Activated B cell treated with CpG ODN at 0.5 μM for 24 hours (primary cell): ENCODE measurements at regions not wholly inside any gene's neighbourhood (a gene's known extent, or its start where the extent isn't known, plus 50 kb on each side); places are given as distances from the start of the nearest gene placed in this dataset.

ENCODE experiments used
- ATAC-seq: fragments of 200-7000 bp; cut with Tn5 transposase; one replicate; pipeline ENCODE4 v1.10.0; 2021; ENCODE audit warnings: low read depth, mild to moderate bottlenecking, moderate library complexity
- CTCF ChIA-PET: fragments of 350-600 bp; sonication (Branson Sonifier 250); formaldehyde crosslinking; loops from one replicate; lab custom pipeline; 2021; ENCODE audit warnings: antibody characterized with exemption; lab: Charles Lee
- POLR2A ChIA-PET: fragments of 350-600 bp; sonication (Branson Sonifier 250); formaldehyde crosslinking; loops from one replicate; lab custom pipeline; 2021; ENCODE audit warnings: antibody characterized with exemption; lab: Charles Lee
- DNase-seq: peaks from one replicate; pipeline ENCODE4 v3.0.0; 2022
- H3K27ac Mint-ChIP-seq: one replicate; pipeline ENCODE4 v1.8.0; 2020; ENCODE audit warnings: mixed read lengths
- H3K27me3 Mint-ChIP-seq: one replicate; pipeline ENCODE4 v1.8.0; 2021; ENCODE audit warnings: mixed read lengths
- H3K36me3 Mint-ChIP-seq: one replicate; pipeline ENCODE4 v1.8.0; 2021; ENCODE audit warnings: low read depth, mixed read lengths
- H3K4me1 Mint-ChIP-seq: one replicate; pipeline ENCODE4 v1.8.0; 2021; ENCODE audit warnings: mixed read lengths
- H3K4me3 Mint-ChIP-seq: one replicate; pipeline ENCODE4 v1.8.0; 2020; ENCODE audit warnings: mild to moderate bottlenecking, mixed read lengths
- H3K9me3 Mint-ChIP-seq: one replicate; pipeline ENCODE4 v1.8.0; 2020; ENCODE audit warnings: mixed read lengths
- intact Hi-C: fragments of 100-400 bp; cut with micrococcal nuclease; formaldehyde crosslinking; loops from one replicate; pipeline ENCODE4 v1.15.1; 2024
- TF ChIP-seq, protein P1 (sequence below): fragments of 200-600 bp; IDR thresholded peaks from one replicate; pipeline ENCODE4 v1.8.0; 2022; ENCODE audit warnings: antibody characterized with exemption, mild to moderate bottlenecking

DNA sequence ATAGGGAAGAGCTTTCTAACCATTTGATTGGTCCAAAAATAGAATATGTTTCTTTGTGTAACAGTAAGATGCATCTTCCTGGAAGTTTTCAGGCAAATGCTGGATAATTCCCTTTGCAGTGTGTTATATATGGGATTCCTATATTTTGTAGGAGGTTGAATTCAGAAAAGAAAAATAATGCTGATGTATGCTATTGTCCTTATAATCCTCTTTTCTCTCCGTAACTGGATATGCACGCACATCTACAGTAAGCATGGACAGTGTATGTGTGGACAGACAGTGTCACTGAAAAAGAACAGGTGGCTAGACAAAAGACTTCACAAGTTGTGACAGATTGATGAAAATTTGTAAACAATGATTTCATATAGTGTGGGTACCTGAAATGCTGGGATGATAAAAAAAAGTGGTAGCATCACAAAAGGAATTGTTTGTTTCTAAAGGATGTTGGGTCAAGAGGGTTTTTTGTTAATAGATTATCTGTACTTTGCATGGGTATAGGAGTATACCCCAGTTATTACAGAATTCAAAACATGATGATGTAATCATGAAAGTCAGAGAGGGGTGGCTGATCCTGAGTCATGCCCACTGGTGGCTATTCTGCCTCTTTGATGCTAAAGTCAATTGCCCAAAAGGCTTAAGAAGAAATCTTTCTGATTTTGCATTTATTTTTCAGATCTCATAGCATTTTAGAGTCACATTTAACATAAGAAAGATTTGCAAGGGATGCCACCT, 160.7 kb upstream of the TMTC1 start:
- Mint-ChIP-seq H3K9me3 (peaks cover 3% of the 10 kb centered on the region), H3K36me3 (no peaks in the 10 kb centered on the region), H3K4me1 (no peaks in the 10 kb centered on the region), H3K27ac (no peak overlapping the region), H3K27me3 (no peaks in the 10 kb centered on the region), H3K4me3 (no peak overlapping the region)
- ATAC-seq = no peak
- DNase-seq = no peak
- TF ChIP-seq, protein P1, sequence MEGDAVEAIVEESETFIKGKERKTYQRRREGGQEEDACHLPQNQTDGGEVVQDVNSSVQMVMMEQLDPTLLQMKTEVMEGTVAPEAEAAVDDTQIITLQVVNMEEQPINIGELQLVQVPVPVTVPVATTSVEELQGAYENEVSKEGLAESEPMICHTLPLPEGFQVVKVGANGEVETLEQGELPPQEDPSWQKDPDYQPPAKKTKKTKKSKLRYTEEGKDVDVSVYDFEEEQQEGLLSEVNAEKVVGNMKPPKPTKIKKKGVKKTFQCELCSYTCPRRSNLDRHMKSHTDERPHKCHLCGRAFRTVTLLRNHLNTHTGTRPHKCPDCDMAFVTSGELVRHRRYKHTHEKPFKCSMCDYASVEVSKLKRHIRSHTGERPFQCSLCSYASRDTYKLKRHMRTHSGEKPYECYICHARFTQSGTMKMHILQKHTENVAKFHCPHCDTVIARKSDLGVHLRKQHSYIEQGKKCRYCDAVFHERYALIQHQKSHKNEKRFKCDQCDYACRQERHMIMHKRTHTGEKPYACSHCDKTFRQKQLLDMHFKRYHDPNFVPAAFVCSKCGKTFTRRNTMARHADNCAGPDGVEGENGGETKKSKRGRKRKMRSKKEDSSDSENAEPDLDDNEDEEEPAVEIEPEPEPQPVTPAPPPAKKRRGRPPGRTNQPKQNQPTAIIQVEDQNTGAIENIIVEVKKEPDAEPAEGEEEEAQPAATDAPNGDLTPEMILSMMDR = no peak
- intact Hi-C loops = no loop called here
- ChIA-PET POLR2A (no interaction called here), CTCF (no interaction called here)

DNA sequence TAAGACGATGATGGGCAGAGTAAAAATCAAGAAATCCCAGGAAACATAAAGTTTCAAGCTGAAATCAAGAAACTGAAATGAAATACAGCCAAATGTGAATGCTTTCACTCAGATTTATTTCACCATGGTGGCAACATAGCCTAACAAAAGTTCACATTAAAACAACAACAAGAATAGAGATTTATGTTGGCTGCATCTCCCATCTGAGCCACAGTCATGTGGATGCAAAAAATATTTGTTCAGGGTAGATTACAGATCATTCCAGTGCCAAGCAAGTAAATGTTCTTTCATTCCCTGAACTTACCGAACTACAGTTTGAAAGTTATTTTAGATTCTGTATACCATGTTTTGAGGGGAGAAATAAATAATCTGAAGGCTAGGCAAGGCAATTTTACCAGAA, 159.9 kb upstream of the TMTC1 start:
- DNase-seq (no peak), ATAC-seq (no peak)
- intact Hi-C loops = no loop called here
- ChIA-PET CTCF (no interaction called here), POLR2A (no interaction called here)
- TF ChIP-seq, protein P1 = no peak
- H3K4me1 Mint-ChIP-seq = no peaks in the 10 kb centered on the region
- H3K27me3 Mint-ChIP-seq = no peaks in the 10 kb centered on the region
- H3K27ac Mint-ChIP-seq = no peak overlapping the region
- H3K36me3 Mint-ChIP-seq = no peaks in the 10 kb centered on the region
- H3K9me3 Mint-ChIP-seq = peaks cover 3% of the 10 kb centered on the region
- no peak overlapping the region for H3K4me3 Mint-ChIP-seq

DNA sequence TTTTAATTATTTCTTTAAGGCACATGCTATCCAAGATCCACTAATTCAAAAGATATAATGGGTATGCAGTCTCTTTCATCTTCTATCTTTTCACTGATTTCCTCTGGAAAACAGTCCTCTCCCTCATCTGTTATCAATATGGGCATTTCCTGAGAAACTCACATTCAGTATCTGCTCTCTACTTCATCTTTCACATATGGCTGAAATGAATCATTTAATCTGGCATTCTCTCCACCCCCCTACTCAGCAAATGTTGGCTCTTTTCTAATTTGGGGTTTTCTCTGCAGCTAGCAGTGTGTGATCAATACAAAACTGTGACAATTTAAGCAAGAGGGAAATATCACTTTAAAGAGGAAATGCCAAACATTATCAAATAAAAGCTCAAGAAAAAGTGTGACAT, 157.1 kb upstream of the TMTC1 start:
- Mint-ChIP-seq H3K9me3 (peaks cover 3% of the 10 kb centered on the region), H3K36me3 (no peaks in the 10 kb centered on the region), H3K4me3 (no peak overlapping the region), H3K27ac (no peak overlapping the region), H3K4me1 (no peaks in the 10 kb centered on the region), H3K27me3 (no peaks in the 10 kb centered on the region)
- ChIA-PET POLR2A (no interaction called here), CTCF (no interaction called here)
- TF ChIP-seq, protein P1 = no peak
- ATAC-seq (no peak), DNase-seq (no peak)
- intact Hi-C loops = no loop called here

DNA sequence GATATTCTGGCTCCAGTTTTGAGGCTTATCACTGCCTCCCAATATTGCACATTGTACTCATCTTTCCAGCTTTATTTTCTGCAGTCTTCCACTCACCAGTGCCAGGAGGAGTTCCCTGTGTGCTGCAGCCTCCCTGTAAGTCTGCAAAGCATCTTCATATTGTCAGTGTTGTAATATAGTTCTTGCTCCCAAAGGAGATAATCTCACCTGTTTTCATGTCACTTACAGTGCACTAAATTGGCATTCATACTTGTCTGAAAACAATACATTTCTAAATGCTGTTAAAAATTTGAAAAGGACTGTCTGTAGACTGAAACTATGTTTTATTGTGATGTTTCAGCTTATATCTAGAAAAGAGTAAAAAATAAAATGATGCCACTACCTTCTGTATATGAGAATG, 146.8 kb upstream of the TMTC1 start:
- intact Hi-C loops = no loop called here
- POLR2A ChIA-PET = no interaction called here
- Mint-ChIP-seq H3K27ac (no peak overlapping the region), H3K9me3 (no peaks in the 10 kb centered on the region), H3K36me3 (no peaks in the 10 kb centered on the region), H3K4me1 (no peaks in the 10 kb centered on the region), H3K27me3 (no peaks in the 10 kb centered on the region), H3K4me3 (no peak overlapping the region)
- CTCF ChIA-PET = no interaction called here
- TF ChIP-seq, protein P1 = no peak
- no peak for ATAC-seq
- DNase-seq = no peak

DNA sequence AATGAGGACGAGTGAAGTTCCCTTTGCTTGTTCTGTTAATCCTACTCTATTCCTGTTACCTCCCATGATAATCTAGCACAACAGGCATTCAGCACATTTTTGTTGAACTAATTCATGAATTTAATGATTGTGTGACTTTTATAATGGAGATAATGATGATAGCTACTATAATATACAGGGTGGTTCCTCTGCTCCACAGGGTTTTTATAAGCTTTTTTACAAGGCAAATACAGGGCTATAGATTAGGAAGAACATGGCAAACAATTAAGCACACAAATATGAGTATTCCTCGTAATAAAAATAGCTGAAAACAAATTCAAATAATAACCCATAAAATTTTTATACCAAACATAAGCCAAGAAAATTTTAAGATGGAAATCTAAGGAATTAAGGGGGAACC, 145.6 kb upstream of the TMTC1 start:
- intact Hi-C loops = no loop called here
- ChIA-PET CTCF (no interaction called here), POLR2A (no interaction called here)
- H3K36me3 Mint-ChIP-seq = no peaks in the 10 kb centered on the region
- H3K27me3 Mint-ChIP-seq = no peaks in the 10 kb centered on the region
- H3K9me3 Mint-ChIP-seq = no peaks in the 10 kb centered on the region
- no peak overlapping the region for H3K27ac Mint-ChIP-seq
- no peaks in the 10 kb centered on the region for H3K4me1 Mint-ChIP-seq
- DNase-seq = no peak
- TF ChIP-seq, protein P1 = no peak
- ATAC-seq = no peak
- H3K4me3 Mint-ChIP-seq = no peak overlapping the region
